HFFc6 (cell line): ENCODE measurements at regions not wholly inside any gene's neighbourhood (a gene's known extent, or its start where the extent isn't known, plus 50 kb on each side); places are given as distances from the start of the nearest gene placed in this dataset.

ENCODE experiments used
- DNase-seq: peaks from one replicate; pipeline ENCODE4 v3.0.0-alpha.2; 2018
- H3K27ac Mint-ChIP-seq: 2 replicates; pipeline ENCODE4 v1.8.0; 2020; ENCODE audit warnings: mild to moderate bottlenecking, mixed read lengths
- H3K27me3 Mint-ChIP-seq: 2 replicates; pipeline ENCODE4 v1.8.0; 2021; ENCODE audit warnings: mild to moderate bottlenecking, moderate library complexity, mixed read lengths; ENCODE audit not compliant: insufficient read depth
- H3K36me3 Mint-ChIP-seq: 2 replicates; pipeline ENCODE4 v1.8.0; 2021; ENCODE audit warnings: low read depth, mixed read lengths
- H3K4me1 Mint-ChIP-seq: 2 replicates; pipeline ENCODE4 v1.8.0; 2020; ENCODE audit warnings: low read depth, mixed read lengths
- H3K4me3 Mint-ChIP-seq: 2 replicates; pipeline ENCODE4 v1.8.0; 2020; ENCODE audit warnings: mild to moderate bottlenecking, moderate library complexity, mixed read lengths
- H3K9me3 Mint-ChIP-seq: 2 replicates; pipeline ENCODE4 v1.8.0; 2020; ENCODE audit warnings: mild to moderate bottlenecking, mixed read lengths
- TF ChIP-seq, protein P1 (sequence below): fragments of 200-600 bp; sonication (generic); IDR thresholded peaks from 2 replicates; pipeline ENCODE4 v1.5.0; 2021; ENCODE audit warnings: antibody characterized with exemption, mild to moderate bottlenecking

DNA sequence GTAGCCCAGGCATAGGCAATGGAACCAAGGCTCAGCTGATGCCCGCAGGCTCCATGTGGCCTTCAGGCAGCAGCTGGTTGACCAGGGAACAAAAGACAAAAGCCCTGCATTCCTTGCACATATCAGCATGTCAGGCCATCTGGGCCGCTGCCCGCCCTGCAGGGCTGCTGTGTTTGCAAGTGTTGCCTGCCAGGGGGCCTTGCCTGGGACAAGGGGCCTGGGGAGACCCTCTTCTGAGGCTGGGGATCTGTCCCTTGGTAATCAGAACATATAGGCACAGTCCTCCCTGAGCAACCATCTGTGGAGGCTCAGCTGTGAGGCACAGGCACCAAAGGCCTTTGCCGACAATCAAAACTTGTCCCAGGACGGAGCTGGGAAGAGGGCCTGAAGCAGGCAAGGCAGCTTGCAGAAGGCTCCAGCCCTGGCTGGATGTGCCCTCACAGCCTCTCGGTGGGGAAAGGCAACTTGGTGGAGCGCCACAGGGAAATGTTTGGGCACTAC is 138.2 kb downstream of the TPRA1 start:
- H3K9me3 Mint-ChIP-seq: no peaks in the 10 kb centered on the region
- no peaks in the 10 kb centered on the region for H3K36me3 Mint-ChIP-seq

DNA sequence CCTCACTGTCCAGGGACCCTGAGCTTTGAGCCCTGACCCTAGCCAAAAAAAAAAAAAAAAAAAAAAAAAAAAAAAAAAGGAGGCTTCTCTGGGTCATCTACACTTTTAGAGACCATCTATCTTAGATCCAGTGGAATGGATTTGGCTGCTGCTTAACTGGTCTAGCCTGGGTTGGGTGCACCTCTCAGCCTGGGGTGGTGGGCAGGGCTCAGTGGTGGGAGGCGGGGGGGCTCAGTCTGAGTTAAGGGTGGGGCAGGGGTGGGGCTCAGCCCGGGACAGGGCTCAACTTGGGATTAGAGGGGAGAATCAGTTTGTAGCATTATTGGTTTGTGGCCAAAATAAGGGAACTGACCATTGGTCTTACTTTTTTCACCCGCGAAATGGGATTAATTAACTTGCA is 139.2 kb downstream of the TPRA1 start:
- Mint-ChIP-seq H3K27me3 (peaks cover 45% of the 10 kb centered on the region), H3K9me3 (no peaks in the 10 kb centered on the region), H3K27ac (no peak overlapping the region), H3K4me1 (peaks cover 10% of the 10 kb centered on the region), H3K4me3 (no peak overlapping the region), H3K36me3 (no peaks in the 10 kb centered on the region)
- TF ChIP-seq, protein P1, sequence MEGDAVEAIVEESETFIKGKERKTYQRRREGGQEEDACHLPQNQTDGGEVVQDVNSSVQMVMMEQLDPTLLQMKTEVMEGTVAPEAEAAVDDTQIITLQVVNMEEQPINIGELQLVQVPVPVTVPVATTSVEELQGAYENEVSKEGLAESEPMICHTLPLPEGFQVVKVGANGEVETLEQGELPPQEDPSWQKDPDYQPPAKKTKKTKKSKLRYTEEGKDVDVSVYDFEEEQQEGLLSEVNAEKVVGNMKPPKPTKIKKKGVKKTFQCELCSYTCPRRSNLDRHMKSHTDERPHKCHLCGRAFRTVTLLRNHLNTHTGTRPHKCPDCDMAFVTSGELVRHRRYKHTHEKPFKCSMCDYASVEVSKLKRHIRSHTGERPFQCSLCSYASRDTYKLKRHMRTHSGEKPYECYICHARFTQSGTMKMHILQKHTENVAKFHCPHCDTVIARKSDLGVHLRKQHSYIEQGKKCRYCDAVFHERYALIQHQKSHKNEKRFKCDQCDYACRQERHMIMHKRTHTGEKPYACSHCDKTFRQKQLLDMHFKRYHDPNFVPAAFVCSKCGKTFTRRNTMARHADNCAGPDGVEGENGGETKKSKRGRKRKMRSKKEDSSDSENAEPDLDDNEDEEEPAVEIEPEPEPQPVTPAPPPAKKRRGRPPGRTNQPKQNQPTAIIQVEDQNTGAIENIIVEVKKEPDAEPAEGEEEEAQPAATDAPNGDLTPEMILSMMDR: no peak
- DNase-seq: no peak

More for the DNA sequence above, 138.2 kb downstream of the TPRA1 start:
- DNase-seq: no peak
- peaks cover 17% of the 10 kb centered on the region for H3K4me1 Mint-ChIP-seq
- TF ChIP-seq, protein P1: no peak
- H3K27me3 Mint-ChIP-seq: peaks cover 42% of the 10 kb centered on the region
- no peak overlapping the region for H3K4me3 Mint-ChIP-seq
- H3K27ac Mint-ChIP-seq: no peak overlapping the region

DNA sequence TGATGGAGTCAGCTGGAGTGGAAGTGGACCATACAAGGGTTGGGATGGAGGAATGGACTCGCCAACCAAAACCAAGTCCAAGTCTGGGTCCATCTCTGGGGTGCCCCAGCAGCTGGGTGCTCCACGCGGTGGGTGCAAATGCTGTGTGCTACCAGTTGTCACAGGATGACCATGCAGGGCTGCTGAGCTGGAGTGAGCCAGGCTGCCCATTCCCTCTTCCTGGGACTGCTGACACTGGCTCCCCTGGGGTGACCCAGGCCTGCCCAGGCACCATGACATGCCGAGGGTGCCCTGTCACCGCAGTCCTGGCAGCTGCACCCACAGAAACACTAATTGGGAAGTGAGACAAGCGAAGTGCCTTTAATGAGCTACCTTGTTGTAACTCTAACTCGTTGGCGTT is 140.2 kb downstream of the TPRA1 start:
- H3K4me1 Mint-ChIP-seq: peaks cover 3% of the 10 kb centered on the region; the same call in 1 of the 2 replicates
- no peak overlapping the region for H3K27ac Mint-ChIP-seq
- DNase-seq: no peak
- TF ChIP-seq, protein P1: no peak
- no peak overlapping the region for H3K4me3 Mint-ChIP-seq
- H3K27me3 Mint-ChIP-seq: peaks cover 46% of the 10 kb centered on the region
- H3K9me3 Mint-ChIP-seq: no peaks in the 10 kb centered on the region
- H3K36me3 Mint-ChIP-seq: no peaks in the 10 kb centered on the region

DNA sequence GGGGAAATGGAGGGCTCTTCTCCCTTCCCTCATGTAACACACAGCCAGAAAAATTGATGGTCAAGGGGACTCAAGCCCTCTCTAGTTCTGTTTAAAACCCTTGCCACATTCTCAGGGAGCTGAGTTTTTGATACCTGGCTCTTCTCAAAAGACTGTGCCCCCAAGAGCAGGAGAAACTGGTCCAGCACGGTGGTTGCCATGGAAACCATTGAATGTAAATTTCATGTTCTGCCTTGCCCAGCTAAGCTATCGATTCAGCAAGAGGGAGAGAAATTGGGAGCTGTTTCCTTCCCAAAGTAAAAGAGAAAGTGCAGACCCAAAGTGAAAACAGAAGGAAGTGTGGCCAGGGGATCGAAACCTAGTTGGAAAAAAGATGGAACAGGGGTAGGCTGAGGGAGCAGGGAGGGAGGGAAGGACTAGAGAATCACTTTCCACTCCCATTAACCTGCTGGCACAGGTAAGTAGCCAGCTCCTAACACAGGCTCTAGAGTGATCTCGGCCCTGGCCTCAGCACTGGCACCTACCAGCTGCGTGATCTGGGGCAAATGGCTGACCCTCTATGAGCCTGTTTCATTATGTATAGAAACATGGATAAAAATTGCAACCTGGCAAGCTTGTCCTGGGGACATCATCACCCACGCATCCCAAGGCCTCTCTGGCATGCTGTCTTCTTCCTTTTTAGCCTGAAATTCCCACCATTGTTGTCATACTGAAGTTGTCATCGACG is 140.9 kb downstream of the TPRA1 start:
- peaks cover 51% of the 10 kb centered on the region for H3K27me3 Mint-ChIP-seq
- H3K4me1 Mint-ChIP-seq: no peaks in the 10 kb centered on the region
- TF ChIP-seq, protein P1: no peak
- no peak overlapping the region for H3K27ac Mint-ChIP-seq
- H3K36me3 Mint-ChIP-seq: no peaks in the 10 kb centered on the region
- no peak overlapping the region for H3K4me3 Mint-ChIP-seq
- no peaks in the 10 kb centered on the region for H3K9me3 Mint-ChIP-seq
- no peak for DNase-seq

DNA sequence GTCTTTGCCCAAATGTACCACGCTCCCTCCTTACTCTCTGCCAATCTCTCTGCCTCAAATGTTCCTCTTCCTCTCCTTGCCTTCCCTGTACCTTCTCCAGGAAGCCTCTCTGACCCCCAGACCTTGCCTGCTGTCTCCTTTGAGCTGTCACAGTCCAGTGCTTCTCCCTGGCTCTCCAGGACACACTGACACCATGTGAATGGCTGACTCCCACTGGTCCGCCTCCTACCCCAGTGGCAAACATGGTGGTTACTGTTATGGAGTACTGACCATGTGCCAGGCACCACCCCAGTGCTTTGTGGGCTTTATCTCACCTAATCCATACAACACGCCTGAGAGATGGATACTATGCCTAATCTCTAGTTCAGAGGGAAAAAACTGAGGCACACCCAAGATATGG is 141.9 kb downstream of the TPRA1 start:
- H3K27me3 Mint-ChIP-seq: peaks cover 46% of the 10 kb centered on the region
- no peaks in the 10 kb centered on the region for H3K36me3 Mint-ChIP-seq
- H3K4me3 Mint-ChIP-seq: no peak overlapping the region
- TF ChIP-seq, protein P1: no peak
- no peak for DNase-seq
- H3K27ac Mint-ChIP-seq: no peak overlapping the region
- H3K4me1 Mint-ChIP-seq: no peaks in the 10 kb centered on the region
- H3K9me3 Mint-ChIP-seq: no peaks in the 10 kb centered on the region
